HepG2 (cell line): ENCODE measurements at regions not wholly inside any gene's neighbourhood (a gene's known extent, or its start where the extent isn't known, plus 50 kb on each side); places are given as distances from the start of the nearest gene placed in this dataset.

ENCODE experiments used
- ATAC-seq: fragments of 200-7000 bp; cut with Tn5 transposase; 3 replicates; pipeline ENCODE4 v1.9.1; 2020; ENCODE audit warnings: mild to moderate bottlenecking, moderate library complexity
- BruUV-seq: library from RNA; stranded (reverse); fragments of 400-500 nt; replicated peaks from 2 replicates; lab custom pipeline; 2021; lab: Mats Ljungman, UMichigan
- CTCF ChIA-PET: fragments of 300-600 bp; formaldehyde crosslinking; extraction: SDS; loops from one replicate; lab custom pipeline; 2021; ENCODE audit warnings: low total read pairs, inconsistent platforms, low intra/inter-chr PET ratio; lab: Yijun Ruan, JAX
- POLR2A ChIA-PET: fragments of 350-600 bp; sonication (Branson Sonifier 250); formaldehyde crosslinking; loops from one replicate; lab custom pipeline; 2020; ENCODE audit warnings: antibody characterized with exemption, inconsistent platforms; lab: Yijun Ruan, JAX
- DNase-seq: peaks from one replicate; pipeline ENCODE4 v3.0.0-alpha.2; 2015; ENCODE audit warnings: low spot score
- FAIRE-seq: peaks from 3 replicates; lab custom pipeline; 2011; peaks lifted over from hg19 to GRCh38; lab: Jason Lieb, UNC
- H2AFZ ChIP-seq: one replicate; pipeline ENCODE4 v1.6.1; 2011; ENCODE audit warnings: low read length, inconsistent platforms
- H3K27ac ChIP-seq: fragments of 300-600 bp; 3 replicates; pipeline ENCODE4 v1.8.0; 2011; ENCODE audit warnings: mixed run types, mild to moderate bottlenecking, mixed read lengths, low read length, inconsistent platforms; ENCODE audit not compliant: insufficient read depth; ENCODE audit errors: extremely low read length
- H3K27me3 ChIP-seq, 2 experiments: fragments of 200-600 bp in 1 of 2; 2 replicates in 1 of 2; 3 replicates in 1 of 2; pipeline versions ENCODE4 v1.6.0 to v1.8.0; 2011; ENCODE audit warnings: low read length in 2 of 2, mild to moderate bottlenecking in 2 of 2, moderate library complexity in 2 of 2, inconsistent platforms in 1 of 2; ENCODE audit not compliant: insufficient read depth in 2 of 2, control insufficient read depth in 1 of 2
- H3K36me3 ChIP-seq, 2 experiments: fragments of 200-600 bp in 1 of 2; replicated peaks in 1 of 2; 2 replicates in 1 of 2; 3 replicates in 1 of 2; pipeline versions ENCODE4 v1.5.1 to v1.8.0; 2011; ENCODE audit warnings: low read length in 2 of 2, inconsistent platforms in 1 of 2; ENCODE audit not compliant: insufficient read depth in 2 of 2, control insufficient read depth in 1 of 2
- H3K4me1 ChIP-seq: 2 replicates; pipeline ENCODE4 v1.5.1; 2012; ENCODE audit warnings: low read length, inconsistent platforms; ENCODE audit not compliant: insufficient read depth
- H3K4me2 ChIP-seq: 2 replicates; pipeline ENCODE4 v1.6.0; 2011; ENCODE audit warnings: low read depth, low read length, inconsistent platforms
- H3K4me3 ChIP-seq, 3 experiments: fragments of 200-600 bp in 1 of 3; sonication (generic), shearing (Covaris generic) in 1 of 3; replicated peaks in 1 of 3; 2 replicates each; pipeline ENCODE4 v1.5.1; 2011 to 2016; ENCODE audit warnings: low read length in 3 of 3, inconsistent platforms in 2 of 3, low read depth in 2 of 3, mild to moderate bottlenecking in 2 of 3, control low read depth in 1 of 3, mixed read lengths in 1 of 3; ENCODE audit not compliant: insufficient read depth in 1 of 3
- H3K79me2 ChIP-seq: one replicate; pipeline ENCODE4 v1.6.1; 2011; ENCODE audit warnings: low read length, inconsistent platforms; ENCODE audit not compliant: insufficient read depth
- H3K9ac ChIP-seq: 2 replicates; pipeline ENCODE4 v1.6.0; 2011; ENCODE audit warnings: mild to moderate bottlenecking, low read depth, low read length, inconsistent platforms; ENCODE audit not compliant: insufficient read depth
- H3K9me3 ChIP-seq: 2 replicates; pipeline ENCODE4 v1.5.1; 2012; ENCODE audit warnings: mild to moderate bottlenecking, low read length
- H4K20me1 ChIP-seq: 2 replicates; pipeline ENCODE4 v1.6.0; 2011; ENCODE audit warnings: inconsistent platforms, mild to moderate bottlenecking, low read length, moderate library complexity; ENCODE audit not compliant: insufficient read depth
- ATF4 ChIP-seq, 2 experiments: fragments of 450-650 bp in 1 of 2; sonication (generic) in 1 of 2; formaldehyde crosslinking; IDR thresholded peaks; 2 replicates each; pipeline versions ENCODE4 v1.5.0 to v1.8.0; 2020 to 2022; ENCODE audit warnings: mild to moderate bottlenecking in 1 of 2, missing genetic modification reagents in 1 of 2
- CREBL2 ChIP-seq: sonication (generic); formaldehyde crosslinking; IDR thresholded peaks from 2 replicates; pipeline ENCODE4 v1.8.1; 2023; ENCODE audit warnings: missing genetic modification reagents, mild to moderate bottlenecking, borderline replicate concordance
- ELF1 ChIP-seq: sonication (generic); formaldehyde crosslinking; IDR thresholded peaks from 2 replicates; pipeline ENCODE4 v1.4.0; 2020; ENCODE audit warnings: missing genetic modification reagents
- GABPB1 ChIP-seq: IDR thresholded peaks from 2 replicates; pipeline ENCODE4 v1.6.1; 2016; ENCODE audit warnings: mild to moderate bottlenecking, missing genetic modification reagents, moderate library complexity, missing compliant biosample characterization
- HNRNPL ChIP-seq: fragments of 200-400 bp; formaldehyde crosslinking; IDR thresholded peaks from 2 replicates; pipeline ENCODE4 v1.6.1; 2017; ENCODE audit warnings: mild to moderate bottlenecking, low read depth, low read length
- KLF9 ChIP-seq: IDR thresholded peaks from 2 replicates; pipeline ENCODE4 v1.6.1; 2016; ENCODE audit warnings: low read depth
- MAZ ChIP-seq, 2 experiments: sonication (generic) in 1 of 2; formaldehyde crosslinking in 1 of 2; IDR thresholded peaks; 2 replicates each; pipeline versions ENCODE4 v1.5.0 to v1.6.1; 2012 to 2020; ENCODE audit warnings: low read depth in 2 of 2, mild to moderate bottlenecking in 2 of 2, borderline replicate concordance in 1 of 2, improper control_type of control experiment in 1 of 2, low read length in 1 of 2, missing genetic modification reagents in 1 of 2, moderate library complexity in 1 of 2
- MZF1 ChIP-seq: sonication (generic); formaldehyde crosslinking; IDR thresholded peaks from 2 replicates; pipeline ENCODE4 v1.8.1; 2023; ENCODE audit warnings: mild to moderate bottlenecking, missing genetic modification reagents, borderline replicate concordance
- SP2 ChIP-seq: sonication (generic); formaldehyde crosslinking; IDR thresholded peaks from 2 replicates; pipeline ENCODE4 v1.5.1; 2020; ENCODE audit warnings: mild to moderate bottlenecking, missing genetic modification reagents
- SSRP1 ChIP-seq: IDR thresholded peaks from 2 replicates; pipeline ENCODE4 v1.6.1; 2016; ENCODE audit warnings: control low read depth
- TBX2 ChIP-seq: sonication (generic); formaldehyde crosslinking; IDR thresholded peaks from 2 replicates; pipeline ENCODE4 v1.5.0; 2020; ENCODE audit warnings: missing genetic modification reagents, mild to moderate bottlenecking, borderline replicate concordance
- TEAD2 ChIP-seq: sonication (generic); formaldehyde crosslinking; IDR thresholded peaks from 2 replicates; pipeline ENCODE4 v1.9.0; 2021; ENCODE audit warnings: missing genetic modification reagents
- TEF ChIP-seq: sonication (generic); formaldehyde crosslinking; IDR thresholded peaks from 2 replicates; pipeline ENCODE4 v1.5.0; 2020; ENCODE audit warnings: missing genetic modification reagents
- TRIM22 ChIP-seq: fragments of 450-650 bp; IDR thresholded peaks from 2 replicates; pipeline ENCODE4 v1.6.1; 2017
- ZBTB20 ChIP-seq: sonication (generic); formaldehyde crosslinking; IDR thresholded peaks from 2 replicates; pipeline ENCODE4 v1.8.1; 2023; ENCODE audit warnings: missing genetic modification reagents, low read depth, mild to moderate bottlenecking, borderline replicate concordance
- ZBTB49 ChIP-seq: sonication (generic); formaldehyde crosslinking; IDR thresholded peaks from 2 replicates; pipeline ENCODE4 v1.4.0; 2020; ENCODE audit warnings: missing genetic modification reagents, borderline replicate concordance
- ZKSCAN5 ChIP-seq: sonication (generic); formaldehyde crosslinking; IDR thresholded peaks from 2 replicates; pipeline ENCODE4 v1.5.1; 2020; ENCODE audit warnings: mild to moderate bottlenecking, missing genetic modification reagents
- ZNF350 ChIP-seq: sonication (generic); formaldehyde crosslinking; IDR thresholded peaks from 2 replicates; pipeline ENCODE4 v1.4.0; 2020; ENCODE audit warnings: mild to moderate bottlenecking, low read depth, missing genetic modification reagents, borderline replicate concordance
- ZNF747 ChIP-seq: sonication (generic); formaldehyde crosslinking; IDR thresholded peaks from 2 replicates; pipeline ENCODE4 v1.8.1; 2023; ENCODE audit warnings: missing genetic modification reagents, mild to moderate bottlenecking, borderline replicate concordance
- WGBS: methylation state at CpG from one replicate; pipeline ENCODE4 v1.1.6; 2017; ENCODE audit warnings: low lambda C conversion rate; 5-methylcytosine and 5-hydroxymethylcytosine counted together
- in situ Hi-C: cut with HindIII; loops from 2 replicates; pipeline ENCODE4 v1.10.0; 2017; ENCODE audit warnings: low pct_unique_long_range_greater_than_20kb; ENCODE audit not compliant: extremely low pct_ligation_motif_present
- intact Hi-C: fragments of 100-400 bp; cut with micrococcal nuclease; formaldehyde crosslinking; loops from one replicate; pipeline ENCODE4 v1.10.0; 2022; ENCODE audit not compliant: unreplicated experiment

- no peak overlapping the region for H3K4me3 ChIP-seq
- in situ Hi-C loops (no loop called here), intact Hi-C loops (no loop called here)
- H3K4me2 ChIP-seq: no peak overlapping the region
- DNase-seq (no peak), ATAC-seq (no peak), FAIRE-seq (no peak)
- no peak for TF ChIP-seq SSRP1 (CRISPR knock-in tag)
- TF ChIP-seq ZNF747 (CRISPR knock-in tag): no peak
- TF ChIP-seq ZKSCAN5 (CRISPR knock-in tag): no peak
- TF ChIP-seq HNRNPL: no peak
- no peak for TF ChIP-seq TEAD2 (CRISPR knock-in tag)
- no peak for TF ChIP-seq SP2 (CRISPR knock-in tag)
- TF ChIP-seq MZF1: no peak
- TF ChIP-seq ZBTB49 (CRISPR knock-in tag): no peak
- TF ChIP-seq ELF1: no peak
- TF ChIP-seq ZNF350 (CRISPR knock-in tag): no peak
- TF ChIP-seq TBX2 (CRISPR knock-in tag): no peak
- TF ChIP-seq GABPB1 (CRISPR knock-in tag): no peak
- TF ChIP-seq MAZ (IDR thresholded peaks at IDR 0.05; ENCODE audit: borderline replicate concordance, low read depth, low read length): no peak
- no peak for TF ChIP-seq MAZ (CRISPR knock-in tag; IDR thresholded peaks at IDR 0.05; ENCODE audit: low read depth)
- TF ChIP-seq TRIM22: no peak
- TF ChIP-seq TEF (CRISPR knock-in tag): no peak
- no peak for TF ChIP-seq ATF4 (CRISPR knock-in tag; IDR thresholded peaks at IDR 0.05)
- TF ChIP-seq CREBL2 (CRISPR knock-in tag): no peak
- no peak for TF ChIP-seq KLF9
- TF ChIP-seq ZBTB20 (CRISPR knock-in tag): no peak
- H4K20me1 ChIP-seq: no peaks in the 10 kb centered on the region
- BruUV-seq: no TSS peak
- peaks cover 4 to 30% of the 10 kb centered on the region in 2 experiments; a peak in 4 of 5 replicates for H3K27me3 ChIP-seq
- ChIA-PET POLR2A (no interaction called here), CTCF (no interaction called here)
- WGBS: 46% methylated on average over 2 of the region's 2 CpGs
- no peak overlapping the region for H2AFZ ChIP-seq
- H3K79me2 ChIP-seq: no peaks in the 10 kb centered on the region
- H3K27ac ChIP-seq: no peak overlapping the region
- no peak overlapping the region for H3K9ac ChIP-seq
- H3K4me1 ChIP-seq: peaks cover 21% of the 10 kb centered on the region
- no peaks in the 10 kb centered on the region for H3K36me3 ChIP-seq
- peaks cover 5% of the 10 kb centered on the region; the same call in 1 of the 2 replicates for H3K9me3 ChIP-seq
Measured at GRCh38 chr11:69373251-69373635, 79.3 kb downstream of the MYEOV start.
